WERI-Rb-1 (cell line): ENCODE measurements at regions not wholly inside any gene's neighbourhood (a gene's known extent, or its start where the extent isn't known, plus 50 kb on each side); places are given as distances from the start of the nearest gene placed in this dataset.

ENCODE experiments used
- DNase-seq: peaks from one replicate; pipeline ENCODE4 v3.0.0-alpha.2; 2020
- H3K27ac ChIP-seq: fragments of 250-450 bp; sonication (Bioruptor Pico); 2 replicates; pipeline ENCODE4 v1.5.1; 2020; ENCODE audit warnings: mild to moderate bottlenecking, moderate library complexity
- H3K27me3 ChIP-seq: fragments of 250-450 bp; sonication (Bioruptor Pico); 2 replicates; pipeline ENCODE4 v1.5.1; 2021; ENCODE audit warnings: mild to moderate bottlenecking, low read depth, moderate library complexity; ENCODE audit not compliant: insufficient read depth, severe bottlenecking
- H3K36me3 ChIP-seq: fragments of 250-450 bp; sonication (Bioruptor Pico); 2 replicates; pipeline ENCODE4 v1.5.1; 2020; ENCODE audit warnings: mild to moderate bottlenecking, moderate library complexity
- H3K4me3 ChIP-seq: 2 replicates; pipeline ENCODE4 v1.5.1; 2011; ENCODE audit warnings: low read depth, mild to moderate bottlenecking, control low read depth, low read length
- H3K9me3 ChIP-seq: fragments of 250-450 bp; sonication (Bioruptor Pico); 2 replicates; pipeline ENCODE4 v1.5.1; 2021; ENCODE audit warnings: mild to moderate bottlenecking, moderate library complexity; ENCODE audit not compliant: severe bottlenecking
- TF ChIP-seq, protein P1 (sequence below): IDR thresholded peaks from 2 replicates; pipeline ENCODE4 v1.5.1; 2011; ENCODE audit warnings: low read depth, mild to moderate bottlenecking, control low read depth, inconsistent platforms, low read length

DNA sequence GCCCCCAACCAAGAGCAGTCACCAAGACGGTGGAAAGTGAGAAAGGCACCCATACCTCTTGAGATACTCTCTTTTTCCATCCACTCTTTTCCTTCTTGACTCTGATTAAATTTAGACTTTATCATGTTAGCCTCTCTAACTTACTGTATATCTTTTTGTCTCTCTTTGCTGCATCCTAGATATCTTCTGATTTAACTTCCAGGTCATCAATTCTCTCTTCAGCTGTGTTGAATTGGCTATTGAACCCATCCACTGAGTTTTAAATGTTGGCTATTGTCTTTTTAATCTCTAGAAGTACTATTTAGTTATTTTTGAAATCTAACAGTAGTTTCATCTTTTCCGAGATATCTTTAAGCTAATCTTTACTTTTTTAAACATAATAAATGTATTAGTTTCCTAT, 78.3 kb upstream of the MBOAT2 start:
- no peak for DNase-seq
- no peak overlapping the region for H3K4me3 ChIP-seq
- no peaks in the 10 kb centered on the region for H3K36me3 ChIP-seq
- TF ChIP-seq, protein P1, sequence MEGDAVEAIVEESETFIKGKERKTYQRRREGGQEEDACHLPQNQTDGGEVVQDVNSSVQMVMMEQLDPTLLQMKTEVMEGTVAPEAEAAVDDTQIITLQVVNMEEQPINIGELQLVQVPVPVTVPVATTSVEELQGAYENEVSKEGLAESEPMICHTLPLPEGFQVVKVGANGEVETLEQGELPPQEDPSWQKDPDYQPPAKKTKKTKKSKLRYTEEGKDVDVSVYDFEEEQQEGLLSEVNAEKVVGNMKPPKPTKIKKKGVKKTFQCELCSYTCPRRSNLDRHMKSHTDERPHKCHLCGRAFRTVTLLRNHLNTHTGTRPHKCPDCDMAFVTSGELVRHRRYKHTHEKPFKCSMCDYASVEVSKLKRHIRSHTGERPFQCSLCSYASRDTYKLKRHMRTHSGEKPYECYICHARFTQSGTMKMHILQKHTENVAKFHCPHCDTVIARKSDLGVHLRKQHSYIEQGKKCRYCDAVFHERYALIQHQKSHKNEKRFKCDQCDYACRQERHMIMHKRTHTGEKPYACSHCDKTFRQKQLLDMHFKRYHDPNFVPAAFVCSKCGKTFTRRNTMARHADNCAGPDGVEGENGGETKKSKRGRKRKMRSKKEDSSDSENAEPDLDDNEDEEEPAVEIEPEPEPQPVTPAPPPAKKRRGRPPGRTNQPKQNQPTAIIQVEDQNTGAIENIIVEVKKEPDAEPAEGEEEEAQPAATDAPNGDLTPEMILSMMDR = no peak
- H3K27ac ChIP-seq = no peak overlapping the region
- peaks cover 9% of the 10 kb centered on the region for H3K9me3 ChIP-seq
- H3K27me3 ChIP-seq = no peaks in the 10 kb centered on the region

DNA sequence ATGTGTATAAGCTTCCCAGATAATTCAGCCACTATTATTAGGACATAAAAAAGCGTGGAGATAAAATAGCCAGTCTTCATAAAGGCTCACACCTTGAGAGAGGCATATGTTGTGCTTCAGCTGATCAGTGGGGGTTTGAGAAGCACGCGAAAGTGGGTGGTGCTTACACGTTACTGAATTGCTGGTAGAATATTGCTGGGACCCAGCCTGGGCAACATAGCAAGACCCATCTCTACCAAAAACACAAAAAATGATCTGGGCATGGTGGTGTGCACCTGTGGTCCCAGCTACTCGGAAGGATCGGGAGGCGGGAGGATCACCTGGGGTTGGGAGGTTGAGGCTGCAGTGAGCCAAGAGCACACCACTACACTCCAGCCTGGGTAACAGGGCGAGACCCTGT, 74.9 kb upstream of the MBOAT2 start:
- no peak for DNase-seq
- Histone ChIP-seq H3K27me3 (no peaks in the 10 kb centered on the region), H3K9me3 (peaks cover 7% of the 10 kb centered on the region), H3K4me3 (no peak overlapping the region), H3K36me3 (no peaks in the 10 kb centered on the region), H3K27ac (no peak overlapping the region)
- TF ChIP-seq, protein P1 = no peak

DNA sequence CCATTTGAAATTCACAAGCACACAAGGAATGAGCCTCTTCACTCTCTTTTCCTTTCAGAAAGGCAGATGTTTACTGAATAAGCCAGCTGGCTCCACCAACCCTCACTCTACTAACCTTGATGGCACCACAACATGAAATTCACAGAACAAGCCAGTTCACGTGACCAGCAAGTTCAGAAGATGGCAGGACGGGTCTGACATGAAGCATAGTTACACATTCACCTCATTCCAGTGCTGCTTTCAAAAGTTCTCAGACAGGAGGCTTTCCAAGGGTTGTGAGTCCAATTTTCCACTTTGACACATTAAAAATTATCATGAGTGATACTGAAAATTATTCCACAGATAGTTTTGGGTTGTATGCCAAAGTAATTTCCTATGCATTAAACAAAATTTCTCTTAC, 74.2 kb upstream of the MBOAT2 start:
- peaks cover 7% of the 10 kb centered on the region for H3K9me3 ChIP-seq
- no peak overlapping the region for H3K4me3 ChIP-seq
- no peaks in the 10 kb centered on the region for H3K27me3 ChIP-seq
- no peaks in the 10 kb centered on the region for H3K36me3 ChIP-seq
- TF ChIP-seq, protein P1 = no peak
- no peak for DNase-seq
- H3K27ac ChIP-seq = no peak overlapping the region

DNA sequence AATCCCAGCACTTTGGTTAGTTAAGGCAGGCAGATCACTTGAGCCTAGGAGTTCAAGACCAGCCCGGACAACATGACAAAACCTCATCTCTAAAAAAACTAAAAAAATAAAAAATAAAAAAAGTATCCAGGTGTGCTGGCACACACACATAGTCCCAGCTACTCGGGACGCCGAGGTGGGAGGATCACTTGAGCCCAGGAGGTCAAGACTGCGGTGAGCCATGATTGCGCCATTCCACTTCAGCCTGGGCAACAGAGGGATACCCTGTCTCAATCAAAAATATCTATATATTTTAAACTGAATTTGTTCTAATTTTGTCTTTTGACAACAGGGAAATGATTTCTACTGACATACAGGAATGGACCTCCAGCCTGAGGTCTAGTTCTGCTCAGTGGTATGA, 73.3 kb upstream of the MBOAT2 start:
- H3K27ac ChIP-seq = no peak overlapping the region
- TF ChIP-seq, protein P1 = no peak
- H3K9me3 ChIP-seq = peaks cover 4% of the 10 kb centered on the region
- no peak overlapping the region for H3K4me3 ChIP-seq
- no peaks in the 10 kb centered on the region for H3K36me3 ChIP-seq
- no peak for DNase-seq
- H3K27me3 ChIP-seq = no peaks in the 10 kb centered on the region

DNA sequence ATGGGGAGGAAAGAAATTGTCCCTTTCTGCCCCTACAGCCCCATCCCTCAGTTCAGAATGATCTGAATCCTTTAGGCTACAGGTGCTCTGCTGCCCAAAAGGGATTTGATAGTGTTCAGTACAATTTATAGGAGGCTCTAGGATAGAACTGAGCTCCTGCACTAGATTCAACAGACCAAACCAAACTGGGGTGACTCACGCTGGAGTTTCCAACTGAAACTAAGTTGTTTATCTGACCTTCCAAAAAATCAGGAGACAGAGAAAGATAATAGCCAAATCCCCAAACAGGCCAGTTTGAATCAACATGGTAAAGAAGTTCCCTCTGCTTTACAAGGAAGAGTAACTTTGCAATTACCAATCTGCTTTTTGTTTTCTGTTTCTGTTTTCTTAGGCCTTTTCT, 72.7 kb upstream of the MBOAT2 start:
- no peak for DNase-seq
- no peaks in the 10 kb centered on the region for H3K9me3 ChIP-seq
- no peak overlapping the region for H3K27ac ChIP-seq
- TF ChIP-seq, protein P1 = no peak
- no peaks in the 10 kb centered on the region for H3K27me3 ChIP-seq
- H3K36me3 ChIP-seq = no peaks in the 10 kb centered on the region
- no peak overlapping the region for H3K4me3 ChIP-seq

DNA sequence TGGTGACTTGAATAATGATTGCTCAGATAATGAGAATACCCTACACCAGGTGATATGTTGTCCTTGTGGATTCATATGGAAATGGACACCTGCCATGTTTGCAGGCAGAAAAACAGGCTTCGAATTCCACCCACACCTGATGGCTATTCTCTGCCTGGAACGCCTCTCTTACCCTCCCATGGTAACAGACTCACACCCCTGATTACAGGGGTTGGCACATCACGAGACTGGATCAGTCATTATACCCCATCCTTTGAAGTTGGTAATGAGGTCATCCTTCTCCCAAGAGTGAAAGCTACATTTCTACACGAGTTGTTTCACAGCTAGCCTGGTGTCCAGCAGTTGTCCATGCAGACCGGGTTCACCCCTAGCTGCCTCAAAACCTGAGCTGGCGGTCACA, 71.4 kb upstream of the MBOAT2 start:
- no peaks in the 10 kb centered on the region for H3K9me3 ChIP-seq
- TF ChIP-seq, protein P1 = no peak
- no peaks in the 10 kb centered on the region for H3K27me3 ChIP-seq
- H3K36me3 ChIP-seq = no peaks in the 10 kb centered on the region
- no peak overlapping the region for H3K4me3 ChIP-seq
- DNase-seq = no peak
- H3K27ac ChIP-seq = no peak overlapping the region
